NCI-H1417 (cell line): ENCODE measurements at regions not wholly inside any gene's neighbourhood (a gene's known extent, or its start where the extent isn't known, plus 50 kb on each side); places are given as distances from the start of the nearest gene placed in this dataset.

Source experiments
- DNase-seq, 3 experiments: peaks; one replicate each; lab custom pipeline; 2025; lab: John Stamatoyannopoulos, UW

DNA sequence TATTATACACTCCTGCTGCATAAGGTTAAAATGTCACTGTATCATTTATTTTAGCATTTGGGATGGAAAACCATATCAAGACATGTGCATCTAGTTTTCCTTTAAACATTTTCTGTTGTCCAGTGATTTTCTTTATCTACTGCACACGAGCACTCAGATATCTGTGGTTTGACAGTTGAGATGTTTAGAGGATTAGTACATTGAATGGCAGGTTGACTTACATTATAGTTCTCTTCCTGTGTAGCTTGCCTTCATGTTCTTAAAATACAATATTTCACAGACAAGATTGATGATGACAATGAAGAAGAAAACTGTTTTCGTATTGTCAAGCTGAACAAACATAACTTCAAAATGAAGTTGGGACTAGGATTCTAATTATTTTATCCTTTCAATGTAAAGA lies 2378.4 kb upstream of the WWC1 start:
- DNase-seq: no peak

- no peak for DNase-seq
Measured at GRCh38 chr5:165914456-165914855, 2377.0 kb upstream of the WWC1 start.

GRCh38 chr5:165919196-165919595 lies 2372.2 kb upstream of the WWC1 start:
- DNase-seq: no peak

DNA sequence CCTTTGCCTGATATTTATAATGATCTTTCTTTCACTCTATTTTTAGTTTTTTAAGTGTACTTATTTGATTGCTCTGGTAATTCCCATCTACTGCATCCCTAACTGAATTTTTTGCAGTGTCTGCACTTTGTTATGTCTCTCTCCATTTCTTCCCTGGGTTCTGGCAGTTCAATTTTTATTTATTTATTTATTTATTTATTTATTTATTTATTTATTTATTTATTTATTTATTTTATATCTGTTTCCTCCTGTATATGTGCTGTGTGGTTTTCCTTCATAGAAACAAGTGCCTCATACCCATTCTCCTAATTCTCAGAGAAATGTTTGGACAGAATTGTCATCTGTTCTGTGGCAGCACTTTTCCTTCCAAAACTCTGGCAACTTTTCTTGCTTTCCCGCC lies 2370.8 kb upstream of the WWC1 start:
- DNase-seq: no peak

DNA sequence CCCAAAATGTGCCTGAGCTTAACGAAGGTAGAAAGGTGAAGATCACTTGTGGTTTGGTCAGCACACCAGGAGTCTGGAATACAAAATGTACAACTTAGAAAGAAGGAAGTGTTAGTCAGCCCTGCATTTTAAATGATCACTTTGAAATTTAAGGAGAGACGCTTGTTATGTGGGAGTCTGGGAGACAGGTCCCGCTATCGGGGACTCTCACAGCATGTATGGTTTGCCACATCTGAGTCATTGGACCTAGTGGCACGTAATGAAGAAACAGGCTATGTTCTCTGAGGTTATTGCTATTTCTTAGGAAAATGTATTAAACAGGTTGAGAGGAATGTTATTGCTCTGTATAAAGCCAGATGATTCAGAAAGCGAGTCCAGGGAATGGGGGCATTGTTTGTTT lies 2362.5 kb upstream of the WWC1 start:
- no peak for DNase-seq

- no peak for DNase-seq
Measured at GRCh38 chr5:165940541-165940940, 2350.9 kb upstream of the WWC1 start.

GRCh38 chr5:165956854-165957253 lies 2334.6 kb upstream of the WWC1 start:
- no peak for DNase-seq

- no peak for DNase-seq
Measured at GRCh38 chr5:165981671-165982070, 2309.8 kb upstream of the WWC1 start.

- no peak for DNase-seq
Measured at GRCh38 chr5:165996201-165996875, 2295.1 kb upstream of the WWC1 start.

DNA sequence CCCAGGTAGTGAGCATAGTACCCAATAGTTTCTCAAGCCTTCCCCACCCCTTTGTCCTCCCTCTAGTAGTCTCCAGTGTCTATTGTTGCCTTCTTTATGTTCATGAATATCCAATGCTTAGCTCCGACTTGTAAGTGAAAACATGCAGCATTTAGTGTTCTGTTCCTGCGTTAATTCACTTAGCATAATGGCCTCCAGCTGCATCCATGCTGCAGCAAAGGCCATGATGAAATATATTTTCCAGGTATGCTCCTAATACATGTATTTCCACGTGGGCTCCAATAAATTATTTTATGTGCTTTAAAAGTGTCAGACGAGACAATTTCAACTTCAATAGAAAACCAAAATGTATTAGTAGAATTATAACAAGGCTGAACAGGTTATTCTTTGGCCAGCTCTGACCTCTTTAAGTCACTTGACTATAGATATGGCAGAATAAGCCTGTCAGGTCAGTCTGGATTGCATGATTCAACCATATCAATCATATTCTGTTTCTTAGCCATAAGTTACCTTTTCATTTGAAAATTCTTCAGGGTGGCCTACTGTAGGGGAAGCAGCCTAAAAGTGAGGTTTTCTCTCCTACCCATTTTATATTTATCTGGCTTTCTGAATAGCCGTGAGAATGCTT lies 2291.6 kb upstream of the WWC1 start:
- DNase-seq: no peak

GRCh38 chr5:166004006-166004405 lies 2287.4 kb upstream of the WWC1 start:
- no peak for DNase-seq

GRCh38 chr5:166013415-166013814 lies 2278.0 kb upstream of the WWC1 start:
- DNase-seq: no peak

DNA sequence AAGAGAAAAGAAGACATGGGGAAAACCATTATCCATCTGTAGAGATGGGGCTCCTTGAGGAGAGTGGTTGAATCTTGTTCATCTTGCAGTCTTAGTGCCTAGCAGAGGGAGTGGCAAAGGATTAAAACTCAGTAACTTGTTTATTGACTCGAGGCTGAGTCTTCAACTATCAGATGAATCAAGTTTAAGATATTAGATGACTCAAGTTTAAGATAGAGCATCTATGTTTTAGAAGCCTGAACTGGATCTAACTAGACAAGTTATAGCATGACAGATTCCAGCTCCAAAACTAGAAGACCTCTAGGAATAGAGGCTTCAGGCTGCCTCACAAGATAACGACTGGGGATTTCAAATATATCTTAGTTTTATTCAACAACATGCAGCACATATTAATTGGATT lies 2277.2 kb upstream of the WWC1 start:
- DNase-seq: no peak

- no peak for DNase-seq
Measured at GRCh38 chr5:166018716-166019115, 2272.7 kb upstream of the WWC1 start.

- no peak for DNase-seq
Measured at GRCh38 chr5:166022065-166022464, 2269.4 kb upstream of the WWC1 start.

- DNase-seq: no peak
Measured at GRCh38 chr5:166024970-166025369, 2266.5 kb upstream of the WWC1 start.

GRCh38 chr5:166027582-166027981 lies 2263.9 kb upstream of the WWC1 start:
- DNase-seq: no peak

DNA sequence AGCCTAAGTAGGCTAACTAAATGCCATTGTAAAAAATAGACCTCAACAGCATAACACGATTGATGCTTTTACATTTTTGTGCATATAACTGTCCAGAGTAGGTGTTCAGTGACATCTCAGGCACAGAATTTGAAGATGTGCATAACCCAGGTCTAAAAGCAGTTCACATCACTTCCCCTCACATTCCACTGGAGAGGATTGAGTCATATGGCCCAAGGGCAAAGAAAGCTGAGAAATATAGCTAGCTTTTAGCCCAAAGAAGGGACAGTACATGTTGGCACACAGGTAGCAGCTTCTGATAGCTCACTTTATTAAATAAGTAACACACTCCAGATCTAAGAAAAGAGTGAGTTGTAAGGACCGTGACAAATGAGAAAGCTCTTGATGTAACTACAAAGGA lies 2259.5 kb upstream of the WWC1 start:
- no peak for DNase-seq

DNA sequence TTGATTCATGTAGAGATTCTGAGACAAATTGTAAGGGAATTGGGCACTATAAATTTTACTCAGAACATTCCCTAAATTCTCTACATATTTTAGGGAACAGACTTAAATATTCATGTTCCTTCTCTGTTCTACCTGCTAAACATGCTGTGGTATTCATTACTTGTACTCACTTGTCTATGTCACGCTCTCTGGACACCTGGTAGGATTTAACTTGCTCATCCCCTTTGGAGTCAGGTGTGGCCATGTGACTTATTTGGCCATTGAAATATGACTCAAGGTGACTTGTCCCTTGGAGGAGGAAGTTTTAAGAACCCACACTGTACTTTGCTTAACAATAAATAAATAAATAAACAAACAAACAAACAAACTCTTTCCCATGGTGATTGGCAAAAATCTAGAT lies 2258.8 kb upstream of the WWC1 start:
- no peak for DNase-seq

GRCh38 chr5:166045961-166046360 lies 2245.5 kb upstream of the WWC1 start:
- no peak for DNase-seq

GRCh38 chr5:166046956-166047355 lies 2244.5 kb upstream of the WWC1 start:
- DNase-seq: no peak

DNA sequence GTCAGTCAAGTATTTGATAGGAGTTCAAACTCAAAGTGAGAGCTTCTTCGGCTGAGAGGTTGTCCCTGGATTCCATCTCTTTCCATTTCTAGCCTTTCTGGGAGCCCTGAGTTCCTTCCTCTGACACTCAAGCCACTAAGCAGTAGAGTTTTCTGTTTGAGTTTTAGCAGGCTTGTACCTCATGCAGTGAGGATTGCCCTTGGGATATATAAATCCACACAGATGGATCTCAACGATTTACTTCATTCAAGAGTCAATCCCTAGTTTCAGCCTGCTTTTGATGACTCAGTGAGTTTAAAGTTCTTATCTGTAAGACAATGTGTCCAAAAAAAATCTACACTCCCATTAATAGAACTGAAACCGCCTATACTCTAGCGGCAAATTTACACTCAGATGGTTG lies 2240.9 kb upstream of the WWC1 start:
- DNase-seq: no peak

DNA sequence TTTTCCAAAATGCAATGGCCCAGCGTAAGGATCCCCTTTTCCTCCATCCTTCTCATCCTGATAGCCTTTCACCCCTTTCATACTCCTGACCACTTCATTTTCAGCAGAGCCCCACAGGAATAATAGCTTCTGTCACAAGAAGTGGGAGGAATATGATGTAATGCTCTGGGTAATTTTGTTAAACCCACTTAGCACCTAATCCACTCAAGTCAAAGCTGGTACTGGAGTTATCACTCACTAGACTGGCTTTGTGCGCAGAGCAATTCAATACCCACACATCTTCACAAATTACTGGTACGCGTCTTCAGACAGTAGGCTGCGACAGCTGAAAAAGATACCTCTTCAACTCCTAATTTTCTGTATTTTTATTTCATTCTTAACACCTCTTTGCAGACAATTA lies 2232.8 kb upstream of the WWC1 start:
- DNase-seq: no peak

GRCh38 chr5:166062094-166062493 lies 2229.4 kb upstream of the WWC1 start:
- DNase-seq: no peak
